ENCODE measurements at regions not wholly inside any gene's neighbourhood (a gene's known extent, or its start where the extent isn't known, plus 50 kb on each side); places are given as distances from the start of the nearest gene placed in this dataset.

DNA sequence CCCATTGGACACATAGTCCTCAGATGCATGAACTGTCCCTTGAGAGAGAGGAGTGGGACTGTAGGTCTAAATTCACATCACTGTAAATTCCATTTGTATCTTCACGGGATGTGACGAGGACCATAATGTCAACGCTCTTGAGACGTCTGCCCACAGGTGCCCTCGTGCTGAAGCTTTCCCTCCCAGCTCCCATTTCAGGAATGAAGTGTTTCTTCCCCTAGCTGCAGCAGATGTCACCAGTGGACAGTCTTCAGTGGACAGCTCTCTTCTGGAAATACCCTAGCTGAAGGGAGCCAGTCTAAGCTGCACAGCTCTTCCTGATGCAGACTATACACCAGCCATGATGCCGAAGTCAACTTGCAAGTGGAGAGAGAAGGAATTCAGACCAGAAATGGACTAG, 217.4 kb upstream of the ECI2 start:
- no peak for TF ChIP-seq EP300 (IDR thresholded peaks at IDR 0.05; ENCODE audit: low read depth)
- TF ChIP-seq, protein P1, sequence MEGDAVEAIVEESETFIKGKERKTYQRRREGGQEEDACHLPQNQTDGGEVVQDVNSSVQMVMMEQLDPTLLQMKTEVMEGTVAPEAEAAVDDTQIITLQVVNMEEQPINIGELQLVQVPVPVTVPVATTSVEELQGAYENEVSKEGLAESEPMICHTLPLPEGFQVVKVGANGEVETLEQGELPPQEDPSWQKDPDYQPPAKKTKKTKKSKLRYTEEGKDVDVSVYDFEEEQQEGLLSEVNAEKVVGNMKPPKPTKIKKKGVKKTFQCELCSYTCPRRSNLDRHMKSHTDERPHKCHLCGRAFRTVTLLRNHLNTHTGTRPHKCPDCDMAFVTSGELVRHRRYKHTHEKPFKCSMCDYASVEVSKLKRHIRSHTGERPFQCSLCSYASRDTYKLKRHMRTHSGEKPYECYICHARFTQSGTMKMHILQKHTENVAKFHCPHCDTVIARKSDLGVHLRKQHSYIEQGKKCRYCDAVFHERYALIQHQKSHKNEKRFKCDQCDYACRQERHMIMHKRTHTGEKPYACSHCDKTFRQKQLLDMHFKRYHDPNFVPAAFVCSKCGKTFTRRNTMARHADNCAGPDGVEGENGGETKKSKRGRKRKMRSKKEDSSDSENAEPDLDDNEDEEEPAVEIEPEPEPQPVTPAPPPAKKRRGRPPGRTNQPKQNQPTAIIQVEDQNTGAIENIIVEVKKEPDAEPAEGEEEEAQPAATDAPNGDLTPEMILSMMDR (IDR thresholded peaks at IDR 0.05) = no peak
- TF ChIP-seq POLR2A (IDR thresholded peaks at IDR 0.05) = no peak
- TF ChIP-seq POLR2AphosphoS5 (IDR thresholded peaks at IDR 0.05) = no peak

Measured in transverse colon (tissue), 4 donors.